H1 (cell line): ENCODE measurements at regions not wholly inside any gene's neighbourhood (a gene's known extent, or its start where the extent isn't known, plus 50 kb on each side); places are given as distances from the start of the nearest gene placed in this dataset.

ENCODE experiments used
- CTCF ChIA-PET: fragments of 300-600 bp; sonication (Branson Sonifier 250); formaldehyde crosslinking; loops from one replicate; lab custom pipeline; 2021; ENCODE audit not compliant: partially characterized antibody; lab: Charles Lee
- POLR2A ChIA-PET: fragments of 300-600 bp; sonication (Branson Sonifier 250); formaldehyde crosslinking; loops from one replicate; lab custom pipeline; 2021; ENCODE audit warnings: inconsistent platforms; ENCODE audit not compliant: partially characterized antibody; lab: Charles Lee
- DNase-seq, 2 experiments: peaks; one replicate each; pipeline versions ENCODE4 v3.0.0 to v3.0.0-alpha.2; 2010 to 2022; ENCODE audit warnings: low spot score in 2 of 2, low read depth in 1 of 2, mixed read lengths in 1 of 2
- FAIRE-seq: peaks from 2 replicates; lab custom pipeline; 2011; peaks lifted over from hg19 to GRCh38; lab: Jason Lieb, UNC
- H2AFZ ChIP-seq: 2 replicates; pipeline ENCODE4 v1.8.1; 2012; ENCODE audit warnings: low read length, inconsistent platforms
- H2AK5ac ChIP-seq: 2 replicates; pipeline ENCODE4 v1.6.1; 2013; ENCODE audit warnings: low read depth, low read length
- H2BK120ac ChIP-seq: replicated peaks from 2 replicates; pipeline ENCODE3; 2013; ENCODE audit warnings: low read depth, low read length, inconsistent platforms
- H2BK12ac ChIP-seq: 2 replicates; pipeline ENCODE4 v1.6.1; 2013; ENCODE audit warnings: low read depth, low read length
- H2BK15ac ChIP-seq: 2 replicates; pipeline ENCODE4 v1.6.1; 2013; ENCODE audit warnings: low read length
- H2BK20ac ChIP-seq: 2 replicates; pipeline ENCODE4 v1.6.1; 2013; ENCODE audit warnings: low read length
- H2BK5ac ChIP-seq: 2 replicates; pipeline ENCODE4 v1.6.1; 2013; ENCODE audit warnings: low read depth, low read length
- H3K14ac ChIP-seq: 2 replicates; pipeline ENCODE4 v1.6.1; 2013; ENCODE audit warnings: inconsistent platforms; ENCODE audit not compliant: insufficient read length
- H3K18ac ChIP-seq: 2 replicates; pipeline ENCODE4 v1.6.1; 2013; ENCODE audit warnings: low read length; ENCODE audit errors: extremely low read depth
- H3K23ac ChIP-seq: 2 replicates; pipeline ENCODE4 v1.6.1; 2013; ENCODE audit warnings: inconsistent platforms; ENCODE audit not compliant: insufficient read length
- H3K23me2 ChIP-seq: 2 replicates; pipeline ENCODE4 v1.6.1; 2013; ENCODE audit warnings: low read depth, low read length
- H3K27ac ChIP-seq: 2 replicates; pipeline ENCODE4 v1.6.1; 2011; ENCODE audit warnings: low read depth, low read length, inconsistent platforms
- H3K27me3 ChIP-seq, 4 experiments: replicated peaks in 1 of 4; 1 replicate in 1 of 4; 2 replicates in 3 of 4; pipeline versions ENCODE4 v1.6.1 to v1.8.1; 2011 to 2013; ENCODE audit warnings: low read length in 3 of 4, mild to moderate bottlenecking in 3 of 4, inconsistent platforms in 2 of 4, mixed read lengths in 2 of 4, moderate library complexity in 1 of 4; ENCODE audit not compliant: control insufficient read depth in 3 of 4, insufficient read depth in 3 of 4; ENCODE audit errors: extremely low read depth in 1 of 4
- H3K36me3 ChIP-seq, 4 experiments: 2 replicates each; pipeline versions ENCODE4 v1.6.1 to v1.8.1; 2011 to 2013; ENCODE audit warnings: mild to moderate bottlenecking in 4 of 4, low read length in 3 of 4, moderate library complexity in 2 of 4, control low read depth in 1 of 4, inconsistent platforms in 1 of 4; ENCODE audit not compliant: insufficient read depth in 4 of 4, control insufficient read depth in 2 of 4
- H3K4ac ChIP-seq: replicated peaks from 2 replicates; pipeline ENCODE3; 2013; ENCODE audit warnings: low read length, low read depth, mixed read lengths, inconsistent platforms; ENCODE audit not compliant: insufficient read length
- H3K4me1 ChIP-seq, 4 experiments: replicated peaks in 1 of 4; 1 replicate in 1 of 4; 2 replicates in 3 of 4; pipeline versions ENCODE4 v1.6.1 to v1.8.1; 2011 to 2013; ENCODE audit warnings: low read length in 3 of 4, inconsistent platforms in 2 of 4, mixed read lengths in 1 of 4; ENCODE audit not compliant: insufficient read depth in 4 of 4, control insufficient read depth in 3 of 4
- H3K4me2 ChIP-seq, 2 experiments: 2 replicates each; pipeline versions ENCODE4 v1.6.1 to v1.8.1; 2011 to 2013; ENCODE audit warnings: low read depth in 2 of 2, low read length in 2 of 2, control low read depth in 1 of 2, inconsistent platforms in 1 of 2, mild to moderate bottlenecking in 1 of 2; ENCODE audit not compliant: insufficient read depth in 1 of 2
- H3K4me3 ChIP-seq, 4 experiments: fragments of 200-600, 300-600 bp in 1 of 4; sonication (generic), shearing (Covaris generic), sonication (Bioruptor Twin) in 1 of 4; 2 replicates each; pipeline versions ENCODE4 v1.5.1 to v1.8.1; 2011 to 2016; ENCODE audit warnings: low read length in 4 of 4, low read depth in 3 of 4, control low read depth in 2 of 4, inconsistent platforms in 2 of 4, mild to moderate bottlenecking in 2 of 4, mixed read lengths in 1 of 4, moderate library complexity in 1 of 4; ENCODE audit not compliant: insufficient read depth in 2 of 4; ENCODE audit errors: extremely low read depth in 1 of 4
- H3K56ac ChIP-seq: replicated peaks from 2 replicates; pipeline ENCODE3; 2013; ENCODE audit warnings: low read depth, mild to moderate bottlenecking, mixed read lengths, low read length, inconsistent platforms; ENCODE audit not compliant: insufficient read length
- H3K79me1 ChIP-seq: 2 replicates; pipeline ENCODE4 v1.6.1; 2013; ENCODE audit warnings: low read depth, low read length, control low read depth
- H3K79me2 ChIP-seq, 2 experiments: 2 replicates each; pipeline versions ENCODE4 v1.6.1 to v1.8.1; 2012 to 2013; ENCODE audit warnings: low read length in 2 of 2, mild to moderate bottlenecking in 2 of 2, inconsistent platforms in 1 of 2; ENCODE audit not compliant: insufficient read depth in 2 of 2, control insufficient read depth in 1 of 2
- H3K9ac ChIP-seq, 4 experiments: replicated peaks in 1 of 4; 1 replicate in 1 of 4; 2 replicates in 3 of 4; pipeline versions ENCODE4 v1.6.1 to v1.8.1; 2011 to 2013; ENCODE audit warnings: low read depth in 3 of 4, low read length in 3 of 4, control low read depth in 2 of 4, mild to moderate bottlenecking in 2 of 4, moderate library complexity in 2 of 4, inconsistent platforms in 1 of 4; ENCODE audit errors: extremely low read depth in 1 of 4
- H3K9me3 ChIP-seq, 2 experiments: 2 replicates each; pipeline versions ENCODE4 v1.6.1 to v1.8.1; 2012 to 2013; ENCODE audit warnings: mild to moderate bottlenecking in 2 of 2, moderate library complexity in 2 of 2, control low read depth in 1 of 2, inconsistent platforms in 1 of 2, low read depth in 1 of 2, low read length in 1 of 2, mixed read lengths in 1 of 2; ENCODE audit not compliant: insufficient read depth in 2 of 2
- H4K20me1 ChIP-seq, 2 experiments: replicated peaks in 1 of 2; 2 replicates each; pipeline versions ENCODE3 to v1.8.1; 2011 to 2013; ENCODE audit warnings: inconsistent platforms in 2 of 2, low read length in 2 of 2, mild to moderate bottlenecking in 1 of 2; ENCODE audit not compliant: insufficient read depth in 2 of 2, control insufficient read depth in 1 of 2
- H4K5ac ChIP-seq: 2 replicates; pipeline ENCODE4 v1.6.1; 2013; ENCODE audit warnings: low read length, low read depth, mixed read lengths, inconsistent platforms; ENCODE audit not compliant: insufficient read length
- H4K8ac ChIP-seq: 2 replicates; pipeline ENCODE4 v1.8.0; 2013; ENCODE audit warnings: mild to moderate bottlenecking, moderate library complexity, low read length, inconsistent platforms; ENCODE audit not compliant: insufficient read depth; ENCODE audit errors: extremely low read depth
- H4K91ac ChIP-seq: replicated peaks from 2 replicates; pipeline ENCODE3; 2013; ENCODE audit warnings: low read length, mixed read lengths, inconsistent platforms; ENCODE audit not compliant: insufficient read length
- CHD1 ChIP-seq: IDR thresholded peaks from 2 replicates; pipeline ENCODE4 v1.6.1; 2012; ENCODE audit warnings: low read depth, low read length, improper control_type of control experiment
- CHD2 ChIP-seq: IDR thresholded peaks from 2 replicates; pipeline ENCODE4 v1.6.1; 2012; ENCODE audit warnings: low read length, improper control_type of control experiment
- CREB1 ChIP-seq: IDR thresholded peaks from 2 replicates; pipeline ENCODE4 v1.6.1; 2012; ENCODE audit warnings: inconsistent platforms
- EP300 ChIP-seq, 2 experiments: IDR thresholded peaks; 1 replicate in 1 of 2; 2 replicates in 1 of 2; pipeline ENCODE4 v1.6.1; 2011 to 2012; ENCODE audit warnings: low read depth in 2 of 2, low read length in 2 of 2, mild to moderate bottlenecking in 2 of 2, borderline replicate concordance in 1 of 2, inconsistent platforms in 1 of 2, moderate library complexity in 1 of 2
- GABPA ChIP-seq: IDR thresholded peaks from 2 replicates; pipeline ENCODE4 v1.6.1; 2011; ENCODE audit warnings: mild to moderate bottlenecking, low read length, moderate library complexity, borderline replicate concordance; ENCODE audit not compliant: insufficient read depth
- KDM1A ChIP-seq: fragments of 200-600, 300-600 bp; sonication (generic); IDR thresholded peaks from 2 replicates; pipeline ENCODE4 v1.7.1; 2016; ENCODE audit warnings: mild to moderate bottlenecking, low read length, borderline replicate concordance
- SAP30 ChIP-seq: fragments of 300-600 bp; sonication (generic); IDR thresholded peaks from 2 replicates; pipeline ENCODE4 v1.7.1; 2012; ENCODE audit warnings: low read length, moderate library complexity, mild to moderate bottlenecking, inconsistent platforms; ENCODE audit not compliant: insufficient read depth, insufficient replicate concordance
- TAF7 ChIP-seq: optimal IDR thresholded peaks from 2 replicates; pipeline ENCODE3; 2011; ENCODE audit warnings: low read depth, mild to moderate bottlenecking, inconsistent platforms, low read length, moderate library complexity, borderline replicate concordance
- WGBS, 2 experiments: shearing (Covaris generic) in 1 of 2; methylation state at CpG; one replicate each; pipeline versions ENCODE4 v1.1.6 to v1.1.7; 2013 to 2015; ENCODE audit warnings: low lambda C conversion rate in 2 of 2, mixed read lengths in 2 of 2, inconsistent platforms in 1 of 2, low coverage in 1 of 2, missing lambda C conversion rate in 1 of 2; ENCODE audit not compliant: insufficient replicate concordance in 2 of 2, insufficient coverage in 1 of 2, insufficient read length in 1 of 2; ENCODE audit errors: extremely low coverage in 1 of 2, missing lambda C conversion rate in 1 of 2; 5-methylcytosine and 5-hydroxymethylcytosine counted together

DNA sequence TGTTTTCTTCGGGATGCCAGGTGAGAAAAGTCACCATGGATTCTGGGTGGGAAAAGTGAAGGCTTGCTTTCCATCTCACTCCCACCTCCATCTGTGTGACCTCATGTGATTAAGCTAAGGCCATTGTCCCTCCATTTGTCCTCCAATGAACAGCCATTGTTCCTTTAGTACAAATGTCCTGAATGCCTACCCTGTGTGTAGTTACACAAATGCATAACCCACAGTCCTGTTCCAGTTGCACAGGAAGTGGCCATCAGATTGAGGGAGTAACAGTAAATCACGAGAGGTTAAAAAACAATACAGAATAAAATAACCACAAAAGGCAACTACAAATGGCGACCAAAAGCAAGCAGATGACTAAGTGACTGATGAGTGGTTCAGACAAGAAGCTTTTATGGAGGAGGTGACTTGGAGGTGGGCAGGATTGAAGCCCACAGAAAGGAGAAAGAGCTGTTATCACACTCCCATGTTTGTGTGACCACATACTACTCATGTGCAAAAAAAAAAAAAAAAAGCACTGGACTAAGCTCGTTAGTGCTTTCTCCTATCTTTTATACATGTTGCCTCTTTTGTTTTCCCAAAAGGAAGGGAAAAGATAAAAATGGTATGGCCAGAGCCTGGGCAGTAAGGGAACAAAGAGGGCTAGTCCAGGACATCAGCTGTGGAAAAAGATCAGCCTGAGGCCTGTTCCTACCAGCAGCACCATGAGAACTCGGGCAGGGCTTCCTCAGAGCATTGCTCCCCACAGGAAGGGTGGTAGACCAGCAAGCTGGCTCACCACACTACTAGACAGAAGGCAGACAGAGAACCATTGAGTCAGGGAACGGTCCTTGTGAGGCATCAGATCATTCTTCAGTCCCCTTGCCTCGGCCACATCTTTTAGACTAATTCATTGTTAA is 111.0 kb downstream of the TFAP2A start:
- H3K4ac ChIP-seq, result no peak overlapping the region
- 0 out of 2 replicates have a peak overlapping the region, but pooled peaks have one; percentile 68 for H2BK20ac ChIP-seq
- CTCF ChIA-PET, result interaction anchor here (0.7 to 2.0 kb wide), 4 partner anchors 10 to 118 kb away, joined by 3 to 4 read pairs (median 4); partner anchors contain the start of gene TFAP2A
- no peak overlapping the region for H3K27ac ChIP-seq
- H3K4me1 ChIP-seq, result peaks cover 0 to 4% (median 3%) of the 10 kb centered on the region in 4 experiments; a peak in 5 of 7 replicates
- no peak overlapping the region for H2BK120ac ChIP-seq
- H3K4me2 ChIP-seq, result no peak overlapping the region
- H3K79me1 ChIP-seq, result no peaks in the 10 kb centered on the region
- no peak for DNase-seq
- H4K20me1 ChIP-seq, result no peaks in the 10 kb centered on the region
- no peak overlapping the region for H4K8ac ChIP-seq
- H2AFZ ChIP-seq, result 0 out of 2 replicates have a peak overlapping the region, but pooled peaks have one; percentile 27
- no peak for TF ChIP-seq GABPA
- no peak for TF ChIP-seq CHD1
- TF ChIP-seq TAF7, result no peak
- TF ChIP-seq CHD2, result no peak
- no peak for TF ChIP-seq EP300 (IDR thresholded peaks at IDR 0.05; ENCODE audit: borderline replicate concordance in 1 of 2, low read depth in 2 of 2, low read length in 2 of 2)
- no peak for TF ChIP-seq SAP30
- TF ChIP-seq CREB1, result no peak
- TF ChIP-seq KDM1A, result no peak
- TF ChIP-seq, all 59 proteins: peak for 0
- H2AK5ac ChIP-seq, result no peak overlapping the region
- no peak overlapping the region for H3K9ac ChIP-seq
- POLR2A ChIA-PET, result interaction anchor here (0.7 kb wide), 1 partner anchor 625 kb away, joined by 3 read pairs; no protein-coding TSS in a partner anchor
- H2BK15ac ChIP-seq, result no peak overlapping the region
- H2BK5ac ChIP-seq, result no peak overlapping the region
- no peak overlapping the region for H2BK12ac ChIP-seq
- no peak overlapping the region for H3K4me3 ChIP-seq
- no peak overlapping the region for H3K23ac ChIP-seq
- H3K23me2 ChIP-seq, result no peaks in the 10 kb centered on the region
- H3K9me3 ChIP-seq, result no peaks in the 10 kb centered on the region; a peak in 1 of 4 replicates
- no peak overlapping the region for H3K18ac ChIP-seq
- H3K14ac ChIP-seq, result no peak overlapping the region
- H4K91ac ChIP-seq, result no peak overlapping the region
- no peak overlapping the region for H3K56ac ChIP-seq
- no peaks in the 10 kb centered on the region for H3K79me2 ChIP-seq
- H4K5ac ChIP-seq, result no peak overlapping the region
- no peak for FAIRE-seq
- WGBS, 2 experiments, result 93% methylated on average over 7 of the region's 7 CpGs; no CpG with 5 or more reads in 1 of the 2 experiments
- no peaks in the 10 kb centered on the region for H3K36me3 ChIP-seq
- H3K27me3 ChIP-seq, result no peaks in the 10 kb centered on the region
